SIG-M5 (cell line): ENCODE measurements at regions not wholly inside any gene's neighbourhood (a gene's known extent, or its start where the extent isn't known, plus 50 kb on each side); places are given as distances from the start of the nearest gene placed in this dataset.
A peak's percentile ranks its signal among the peaks of the same experiment; 100 is the strongest.

Experiments used
- DNase-seq: peaks from one replicate; lab custom pipeline; 2025; lab: John Stamatoyannopoulos, UW

- no peak for DNase-seq
Measured at GRCh38 chr7:41910940-41911600, 208.2 kb upstream of the INHBA start.

- DNase-seq = no peak
Measured at GRCh38 chr7:41907444-41907843, 204.6 kb upstream of the INHBA start.

GRCh38 chr7:41900532-41900931 is 197.6 kb upstream of the INHBA start:
- no peak for DNase-seq

- no peak for DNase-seq
Measured at GRCh38 chr7:41899823-41900433, 197.0 kb upstream of the INHBA start.

GRCh38 chr7:41893656-41894055 is 190.8 kb upstream of the INHBA start:
- no peak for DNase-seq

- DNase-seq = no peak
Measured at GRCh38 chr7:41892356-41893100, 189.6 kb upstream of the INHBA start.

- DNase-seq = no peak
Measured at GRCh38 chr7:41891950-41892349, 189.1 kb upstream of the INHBA start.

- DNase-seq = no peak
Measured at GRCh38 chr7:41890631-41891274, 187.9 kb upstream of the INHBA start.

- no peak for DNase-seq
Measured at GRCh38 chr7:41889472-41889871, 186.6 kb upstream of the INHBA start.

- DNase-seq = no peak
Measured at GRCh38 chr7:41889040-41889439, 186.2 kb upstream of the INHBA start.

- DNase-seq = no peak
Measured at GRCh38 chr7:41887416-41887815, 184.5 kb upstream of the INHBA start.

- DNase-seq = no peak
Measured at GRCh38 chr7:41886901-41887311, 184.0 kb upstream of the INHBA start.

GRCh38 chr7:41886262-41886900 is 183.5 kb upstream of the INHBA start:
- peak; percentile 45 for DNase-seq

GRCh38 chr7:41885748-41886147 is 182.9 kb upstream of the INHBA start:
- no peak for DNase-seq

GRCh38 chr7:41885078-41885477 is 182.2 kb upstream of the INHBA start:
- no peak for DNase-seq

GRCh38 chr7:41882745-41883420 is 180.0 kb upstream of the INHBA start:
- no peak for DNase-seq

- no peak for DNase-seq
Measured at GRCh38 chr7:41882256-41882655, 179.4 kb upstream of the INHBA start.

- DNase-seq = peak; percentile 98
Measured at GRCh38 chr7:41881331-41882130, 178.6 kb upstream of the INHBA start.

- no peak for DNase-seq
Measured at GRCh38 chr7:41880107-41880506, 177.2 kb upstream of the INHBA start.

- DNase-seq = no peak
Measured at GRCh38 chr7:41879403-41879802, 176.5 kb upstream of the INHBA start.
